HCEC 1CT (cell line): ENCODE measurements at regions not wholly inside any gene's neighbourhood (a gene's known extent, or its start where the extent isn't known, plus 50 kb on each side); places are given as distances from the start of the nearest gene placed in this dataset.

Source experiments
- DNase-seq: peaks from one replicate; pipeline ENCODE4 v3.0.0-alpha.2; 2017

GRCh38 chr2:15107137-15107536 lies 454.0 kb downstream of the NBAS start:
- no peak for DNase-seq

GRCh38 chr2:15111718-15112117 lies 449.4 kb downstream of the NBAS start:
- DNase-seq = no peak

GRCh38 chr2:15112216-15112615 lies 448.9 kb downstream of the NBAS start:
- DNase-seq = no peak

GRCh38 chr2:15115776-15116175 lies 445.4 kb downstream of the NBAS start:
- DNase-seq = no peak

- no peak for DNase-seq
These were observed 444.3 kb downstream of the NBAS start for GRCh38 chr2:15116830-15117229.
